Fibroblast of lung (primary cell): ENCODE measurements at regions not wholly inside any gene's neighbourhood (a gene's known extent, or its start where the extent isn't known, plus 50 kb on each side); places are given as distances from the start of the nearest gene placed in this dataset.
A peak's percentile ranks its signal among the peaks of the same experiment; 100 is the strongest.

ENCODE experiments used
- DNase-seq, 2 donors: peaks; one replicate each; pipeline versions ENCODE4 v3.0.0 to v3.0.0-alpha.2; 2010; ENCODE audit warnings: low read depth in 2 of 2
- H2AFZ ChIP-seq: 2 replicates; pipeline ENCODE4 v1.5.1; 2012; ENCODE audit warnings: low read length, control low read depth, inconsistent platforms
- H3K27ac ChIP-seq: 2 replicates; pipeline ENCODE4 v1.5.1; 2011; ENCODE audit warnings: low read length, control low read depth; ENCODE audit not compliant: insufficient read depth
- H3K27me3 ChIP-seq: 2 replicates; pipeline ENCODE4 v1.5.1; 2011; ENCODE audit warnings: mild to moderate bottlenecking, low read length; ENCODE audit not compliant: control insufficient read depth, insufficient read depth
- H3K36me3 ChIP-seq: 2 replicates; pipeline ENCODE4 v1.5.1; 2011; ENCODE audit warnings: low read length; ENCODE audit not compliant: control insufficient read depth, insufficient read depth
- H3K4me1 ChIP-seq: 2 replicates; pipeline ENCODE4 v1.5.1; 2011; ENCODE audit warnings: low read length; ENCODE audit not compliant: control insufficient read depth, insufficient read depth; ENCODE audit errors: extremely low read depth
- H3K4me2 ChIP-seq: 2 replicates; pipeline ENCODE4 v1.5.1; 2011; ENCODE audit warnings: low read length, control low read depth; ENCODE audit not compliant: insufficient read depth; ENCODE audit errors: extremely low read depth
- H3K4me3 ChIP-seq, 4 experiments: fragments of 200-600 bp in 1 of 4; sonication (generic) in 1 of 4; replicated peaks in 1 of 4; 2 replicates each; pipeline ENCODE4 v1.5.1; 2011 to 2016; ENCODE audit warnings: low read length in 4 of 4, low read depth in 3 of 4, mild to moderate bottlenecking in 3 of 4, control low read depth in 2 of 4, inconsistent platforms in 1 of 4, mixed read lengths in 1 of 4; ENCODE audit not compliant: insufficient read depth in 1 of 4; ENCODE audit errors: control extremely low read depth in 1 of 4
- H3K79me2 ChIP-seq: 2 replicates; pipeline ENCODE4 v1.5.1; 2012; ENCODE audit warnings: mild to moderate bottlenecking, low read length, inconsistent platforms; ENCODE audit not compliant: control insufficient read depth, insufficient read depth
- H3K9ac ChIP-seq: 2 replicates; pipeline ENCODE4 v1.5.1; 2011; ENCODE audit warnings: mild to moderate bottlenecking, low read length, control low read depth; ENCODE audit not compliant: insufficient read depth
- H3K9me3 ChIP-seq: 2 replicates; pipeline ENCODE4 v1.5.1; 2012; ENCODE audit warnings: low read depth, low read length; ENCODE audit not compliant: control insufficient read depth, insufficient read depth
- H4K20me1 ChIP-seq: 2 replicates; pipeline ENCODE4 v1.5.1; 2011; ENCODE audit warnings: low read length; ENCODE audit not compliant: control insufficient read depth, insufficient read depth; ENCODE audit errors: extremely low read depth
- CTCF ChIP-seq, 2 donors: IDR thresholded peaks in 1 of 2; conservative IDR thresholded peaks in 1 of 2; 1 replicate in 1 of 2; 2 replicates in 1 of 2; pipeline ENCODE4 v1.5.1; 2011 to 2012; ENCODE audit warnings: low read length in 2 of 2, control low read depth in 1 of 2, inconsistent platforms in 1 of 2, low read depth in 1 of 2, mild to moderate bottlenecking in 1 of 2
- EZH2 ChIP-seq: IDR thresholded peaks from 2 replicates; pipeline ENCODE4 v1.5.1; 2012; ENCODE audit warnings: low read length, control low read depth, mild to moderate bottlenecking; ENCODE audit errors: missing control alignments

GRCh38 chr5:2224689-2225088 lies 342.0 kb upstream of the IRX4 start:
- no peak overlapping the region for H3K4me3 ChIP-seq
- no peak overlapping the region for H3K9ac ChIP-seq
- no peak overlapping the region for H2AFZ ChIP-seq
- TF ChIP-seq CTCF (conservative IDR thresholded peaks at IDR 0.05 in 1 of 2, IDR thresholded peaks at IDR 0.05 in 1 of 2; ENCODE audit: low read depth in 1 of 2, low read length in 2 of 2) (no peak), EZH2 (no peak)
- H3K27ac ChIP-seq = no peak overlapping the region
- no peaks in the 10 kb centered on the region for H3K4me1 ChIP-seq
- H3K79me2 ChIP-seq = no peaks in the 10 kb centered on the region
- H3K4me2 ChIP-seq = no peak overlapping the region
- H4K20me1 ChIP-seq = no peaks in the 10 kb centered on the region
- no peaks in the 10 kb centered on the region for H3K27me3 ChIP-seq
- DNase-seq = no peak
- no peaks in the 10 kb centered on the region for H3K36me3 ChIP-seq
- no peaks in the 10 kb centered on the region for H3K9me3 ChIP-seq

DNA sequence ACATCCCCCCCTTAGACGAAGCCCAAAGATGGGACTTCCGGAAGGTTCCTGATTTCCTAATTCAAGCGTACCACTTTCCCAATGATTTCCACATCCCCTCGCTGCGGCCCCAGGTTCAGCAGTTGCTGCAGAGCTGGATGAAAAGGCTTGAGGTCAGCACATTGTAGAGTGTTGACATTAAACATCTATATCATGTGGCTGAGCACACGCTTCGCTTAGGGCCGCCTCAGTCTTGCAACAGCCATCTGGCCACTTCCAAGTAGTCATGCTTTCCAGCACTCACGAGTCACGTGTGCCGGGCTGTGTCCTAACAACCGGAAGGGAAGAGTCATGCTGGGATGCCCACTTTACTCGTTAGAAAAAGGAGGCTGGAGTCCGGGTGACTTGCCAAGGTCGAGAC lies 340.6 kb upstream of the IRX4 start:
- no peak for TF ChIP-seq EZH2
- TF ChIP-seq CTCF (conservative IDR thresholded peaks at IDR 0.05 in 1 of 2, IDR thresholded peaks at IDR 0.05 in 1 of 2; ENCODE audit: low read depth in 1 of 2, low read length in 2 of 2) = no peak
- no peak overlapping the region for H2AFZ ChIP-seq
- H3K4me3 ChIP-seq = no peak overlapping the region
- H3K79me2 ChIP-seq = no peaks in the 10 kb centered on the region
- no peaks in the 10 kb centered on the region for H3K27me3 ChIP-seq
- no peaks in the 10 kb centered on the region for H3K9me3 ChIP-seq
- no peaks in the 10 kb centered on the region for H4K20me1 ChIP-seq
- no peaks in the 10 kb centered on the region for H3K4me1 ChIP-seq
- no peaks in the 10 kb centered on the region for H3K36me3 ChIP-seq
- H3K4me2 ChIP-seq = no peak overlapping the region
- H3K9ac ChIP-seq = no peak overlapping the region
- peak in 1 of 2 donors; percentile 76 for DNase-seq
- H3K27ac ChIP-seq = no peak overlapping the region

GRCh38 chr5:2222246-2222992 lies 339.7 kb upstream of the IRX4 start:
- no peak overlapping the region for H3K9ac ChIP-seq
- no peaks in the 10 kb centered on the region for H3K9me3 ChIP-seq
- H3K4me2 ChIP-seq = no peak overlapping the region
- no peak overlapping the region for H3K27ac ChIP-seq
- H3K4me3 ChIP-seq = no peak overlapping the region
- TF ChIP-seq EZH2 = no peak
- TF ChIP-seq CTCF (conservative IDR thresholded peaks at IDR 0.05 in 1 of 2, IDR thresholded peaks at IDR 0.05 in 1 of 2; ENCODE audit: low read depth in 1 of 2, low read length in 2 of 2) = no peak
- DNase-seq = no peak
- H2AFZ ChIP-seq = no peak overlapping the region
- H3K27me3 ChIP-seq = no peaks in the 10 kb centered on the region
- no peaks in the 10 kb centered on the region for H3K36me3 ChIP-seq
- no peaks in the 10 kb centered on the region for H4K20me1 ChIP-seq
- no peaks in the 10 kb centered on the region for H3K79me2 ChIP-seq
- H3K4me1 ChIP-seq = no peaks in the 10 kb centered on the region
